ENCODE measurements at regions not wholly inside any gene's neighbourhood (a gene's known extent, or its start where the extent isn't known, plus 50 kb on each side); places are given as distances from the start of the nearest gene placed in this dataset.
A peak's percentile ranks its signal among the peaks of the same experiment; 100 is the strongest.

DNA sequence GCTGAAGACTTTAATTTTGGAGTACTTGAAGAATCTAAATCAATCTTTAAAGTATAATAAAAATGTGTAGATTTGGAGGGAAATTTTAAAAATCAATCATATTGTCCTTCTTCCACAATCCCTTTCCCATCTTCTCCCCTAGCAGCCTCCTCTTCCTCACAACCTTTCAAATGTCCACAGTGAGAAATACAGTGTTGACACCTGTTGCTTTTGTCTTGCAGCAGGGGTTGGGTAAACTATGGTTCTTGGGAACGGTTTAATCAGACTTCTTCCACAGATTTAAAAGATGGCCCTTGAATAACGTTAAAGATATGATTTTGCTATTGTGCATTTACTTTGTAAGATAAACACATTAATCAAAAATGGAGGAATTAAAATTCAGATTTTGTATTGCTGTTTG lies 113.8 kb upstream of the SLC1A4 start:
- no peak overlapping the region for H3K4me3 ChIP-seq (ENCODE audit: control insufficient read depth, low read depth, low read length)
- no peak for DNase-seq (ENCODE audit: low read depth)
- TF ChIP-seq, protein P1, sequence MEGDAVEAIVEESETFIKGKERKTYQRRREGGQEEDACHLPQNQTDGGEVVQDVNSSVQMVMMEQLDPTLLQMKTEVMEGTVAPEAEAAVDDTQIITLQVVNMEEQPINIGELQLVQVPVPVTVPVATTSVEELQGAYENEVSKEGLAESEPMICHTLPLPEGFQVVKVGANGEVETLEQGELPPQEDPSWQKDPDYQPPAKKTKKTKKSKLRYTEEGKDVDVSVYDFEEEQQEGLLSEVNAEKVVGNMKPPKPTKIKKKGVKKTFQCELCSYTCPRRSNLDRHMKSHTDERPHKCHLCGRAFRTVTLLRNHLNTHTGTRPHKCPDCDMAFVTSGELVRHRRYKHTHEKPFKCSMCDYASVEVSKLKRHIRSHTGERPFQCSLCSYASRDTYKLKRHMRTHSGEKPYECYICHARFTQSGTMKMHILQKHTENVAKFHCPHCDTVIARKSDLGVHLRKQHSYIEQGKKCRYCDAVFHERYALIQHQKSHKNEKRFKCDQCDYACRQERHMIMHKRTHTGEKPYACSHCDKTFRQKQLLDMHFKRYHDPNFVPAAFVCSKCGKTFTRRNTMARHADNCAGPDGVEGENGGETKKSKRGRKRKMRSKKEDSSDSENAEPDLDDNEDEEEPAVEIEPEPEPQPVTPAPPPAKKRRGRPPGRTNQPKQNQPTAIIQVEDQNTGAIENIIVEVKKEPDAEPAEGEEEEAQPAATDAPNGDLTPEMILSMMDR (conservative IDR thresholded peaks at IDR 0.05; ENCODE audit: control insufficient read depth, insufficient read depth, low read depth, low read length), result no peak

DNA sequence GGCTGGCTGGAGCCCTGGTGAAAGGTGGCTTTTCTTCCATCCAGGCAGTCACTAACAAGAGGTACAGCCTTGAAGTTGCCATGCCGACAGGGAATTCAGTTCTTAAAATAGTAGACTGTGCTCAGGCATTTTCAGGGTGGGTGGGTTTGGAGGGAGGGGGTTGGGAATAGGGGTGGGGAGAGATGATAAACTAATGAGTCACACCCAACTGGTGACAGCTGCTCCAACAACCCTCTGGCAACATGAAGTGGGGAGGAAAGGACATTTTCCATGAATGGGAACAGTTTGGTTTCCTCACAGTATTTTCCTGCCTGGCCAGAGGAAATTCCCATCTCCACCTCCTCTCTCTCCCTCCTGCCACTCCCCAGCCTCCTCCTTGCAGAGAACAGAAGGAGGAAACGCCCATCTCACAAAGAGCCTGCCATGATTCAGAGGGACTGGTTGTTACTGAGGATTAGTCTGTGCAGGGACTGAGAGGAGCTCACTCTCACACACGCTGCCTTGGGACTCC lies 113.0 kb upstream of the SLC1A4 start:
- no peak overlapping the region for H3K4me3 ChIP-seq (ENCODE audit: control insufficient read depth, low read depth, low read length)
- TF ChIP-seq, protein P1 (conservative IDR thresholded peaks at IDR 0.05; ENCODE audit: control insufficient read depth, insufficient read depth, low read depth, low read length), result no peak
- peak; percentile 83 for DNase-seq (ENCODE audit: low read depth)

DNA sequence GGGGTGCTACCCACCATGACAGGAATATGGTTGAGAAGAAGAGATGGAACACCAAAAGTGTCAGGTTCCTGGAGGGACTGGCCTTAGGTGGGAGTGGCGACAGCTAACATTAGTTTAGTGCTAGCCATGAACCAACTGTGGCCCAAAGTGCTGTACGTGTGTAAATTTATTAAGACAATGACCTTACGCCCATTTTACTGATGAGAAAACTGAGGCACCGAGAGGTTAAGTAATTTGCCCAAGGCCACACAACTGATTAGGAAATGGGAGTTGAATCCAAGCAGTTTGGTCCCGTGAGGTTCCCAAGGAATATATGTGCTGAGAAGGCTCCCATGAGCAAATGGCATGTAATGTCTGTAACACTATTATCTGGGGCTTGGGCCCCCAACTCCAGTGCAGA lies 109.5 kb upstream of the SLC1A4 start:
- TF ChIP-seq, protein P1 (conservative IDR thresholded peaks at IDR 0.05; ENCODE audit: control insufficient read depth, insufficient read depth, low read depth, low read length), result no peak
- H3K4me3 ChIP-seq (ENCODE audit: control insufficient read depth, low read depth, low read length), result no peak overlapping the region
- no peak for DNase-seq (ENCODE audit: low read depth)

DNA sequence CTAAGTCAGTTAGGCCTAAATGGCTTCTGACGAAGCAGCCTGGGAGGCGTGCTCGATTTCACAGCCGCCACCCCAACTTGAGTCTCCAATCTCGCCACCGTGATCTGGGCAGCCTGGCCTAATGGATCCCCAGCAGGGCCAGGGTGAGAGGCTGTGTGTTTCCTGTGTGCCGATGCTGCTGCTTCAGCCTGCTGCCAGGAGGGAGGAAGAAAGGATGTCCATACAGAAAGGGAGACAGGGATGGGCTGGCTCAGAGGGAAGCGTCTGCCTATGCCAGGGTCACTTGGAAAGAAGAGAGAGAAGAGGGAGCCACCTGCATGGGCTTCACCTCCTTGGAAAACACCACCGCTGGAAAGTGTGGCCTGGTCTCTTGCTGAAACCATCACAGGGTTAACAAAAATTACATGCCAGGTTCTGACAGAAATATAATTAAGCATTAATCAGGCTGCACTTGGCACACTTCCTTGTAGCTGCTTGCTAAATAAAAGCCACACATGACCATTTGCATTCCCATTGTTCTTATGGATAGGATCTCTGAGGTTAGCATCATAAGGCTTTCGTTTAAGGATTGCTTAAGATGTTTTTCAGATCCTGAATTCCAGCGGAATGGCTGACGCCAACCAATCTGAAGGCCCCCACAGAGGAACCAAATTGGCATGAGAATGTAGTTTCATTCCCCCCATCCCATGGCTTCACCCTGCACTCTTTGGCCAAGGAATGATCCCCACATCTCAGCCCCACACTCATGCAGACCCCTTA lies 108.8 kb upstream of the SLC1A4 start:
- no peak overlapping the region for H3K4me3 ChIP-seq (ENCODE audit: control insufficient read depth, low read depth, low read length)
- TF ChIP-seq, protein P1 (conservative IDR thresholded peaks at IDR 0.05; ENCODE audit: control insufficient read depth, insufficient read depth, low read depth, low read length), result no peak
- no peak for DNase-seq (ENCODE audit: low read depth)

DNA sequence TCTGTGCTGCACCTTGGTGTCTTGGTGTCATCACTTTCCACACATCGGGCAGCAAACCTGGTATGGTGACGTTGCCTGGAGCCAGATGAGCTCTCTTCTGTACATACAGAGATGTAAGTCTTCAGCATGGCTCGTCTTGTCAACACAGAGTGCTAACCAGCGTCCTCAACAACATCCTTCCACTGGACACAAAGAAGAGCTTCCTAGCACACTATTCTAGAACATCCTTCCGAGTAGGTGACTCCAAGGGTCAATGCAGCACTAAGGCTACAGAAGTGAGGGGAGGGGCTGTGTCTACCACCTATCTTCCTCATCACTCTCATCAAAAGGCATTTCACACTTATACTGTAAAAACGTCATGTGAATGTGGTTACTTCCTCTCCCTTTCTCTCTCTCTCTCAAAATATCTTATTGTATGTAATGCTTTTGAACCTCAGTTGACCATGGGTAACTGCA lies 108.1 kb upstream of the SLC1A4 start:
- no peak overlapping the region for H3K4me3 ChIP-seq (ENCODE audit: control insufficient read depth, low read depth, low read length)
- DNase-seq (ENCODE audit: low read depth), result no peak
- TF ChIP-seq, protein P1 (conservative IDR thresholded peaks at IDR 0.05; ENCODE audit: control insufficient read depth, insufficient read depth, low read depth, low read length), result no peak

DNA sequence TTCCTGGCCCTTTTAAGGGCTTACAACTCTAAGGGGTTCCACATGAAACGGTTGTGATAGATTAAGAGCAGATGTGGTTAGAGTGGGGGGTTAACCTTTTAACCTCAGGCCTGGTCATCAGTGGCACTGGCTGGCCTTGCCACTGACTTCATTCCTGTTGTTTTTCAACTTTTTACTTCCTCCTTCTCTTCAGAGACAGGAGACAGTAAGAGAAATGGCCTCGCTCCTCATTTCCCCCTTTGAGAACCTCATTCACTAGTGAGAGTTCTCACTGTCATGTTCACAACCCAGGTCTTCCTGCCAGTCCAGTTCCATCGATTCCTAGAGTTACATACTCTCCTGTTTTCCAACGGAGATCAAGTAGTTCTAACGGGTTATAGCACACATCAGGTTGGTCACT lies 101.6 kb upstream of the SLC1A4 start:
- H3K4me3 ChIP-seq (ENCODE audit: control insufficient read depth, low read depth, low read length), result no peak overlapping the region
- no peak for DNase-seq (ENCODE audit: low read depth)
- TF ChIP-seq, protein P1 (conservative IDR thresholded peaks at IDR 0.05; ENCODE audit: control insufficient read depth, insufficient read depth, low read depth, low read length), result no peak
